Fibroblast of mammary gland (primary cell): ENCODE measurements at regions not wholly inside any gene's neighbourhood (a gene's known extent, or its start where the extent isn't known, plus 50 kb on each side); places are given as distances from the start of the nearest gene placed in this dataset.
"Not testable (repeated sequence)": the region's sequence is repeated elsewhere in the genome, so short reads cannot be mapped to it uniquely, and the experiment has no call there.

Experiments used
- DNase-seq: peaks from one replicate; pipeline ENCODE4 v3.0.0-alpha.2; 2010; ENCODE audit warnings: low read depth
- H3K4me3 ChIP-seq: 2 replicates; pipeline ENCODE4 v1.5.1; 2011; ENCODE audit warnings: low read depth, mild to moderate bottlenecking, low read length, moderate library complexity; ENCODE audit not compliant: control insufficient read depth
- TF ChIP-seq, protein P1 (sequence below): conservative IDR thresholded peaks from 2 replicates; pipeline ENCODE4 v1.5.1; 2011; ENCODE audit warnings: low read depth, low read length, inconsistent platforms; ENCODE audit not compliant: control insufficient read depth, insufficient read depth

DNA sequence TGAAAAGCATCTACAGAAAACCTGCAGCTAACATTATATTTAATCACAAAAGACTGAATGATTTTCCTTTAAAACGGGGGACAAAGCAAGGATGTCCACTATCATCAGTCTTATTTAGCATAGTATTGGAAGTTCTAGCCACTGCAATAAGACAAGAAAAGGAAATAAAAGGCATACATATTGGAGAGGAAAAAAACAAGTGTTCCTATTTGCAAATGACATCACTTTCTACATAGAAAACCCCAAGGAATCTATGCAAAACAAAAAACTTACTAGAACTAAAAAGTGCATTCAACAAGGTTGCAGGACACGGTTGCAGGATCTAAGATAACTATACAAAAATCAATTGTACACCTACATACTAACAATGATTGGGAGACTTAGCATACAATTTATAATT, 101.6 kb upstream of the MEF2A start:
- TF ChIP-seq, protein P1, sequence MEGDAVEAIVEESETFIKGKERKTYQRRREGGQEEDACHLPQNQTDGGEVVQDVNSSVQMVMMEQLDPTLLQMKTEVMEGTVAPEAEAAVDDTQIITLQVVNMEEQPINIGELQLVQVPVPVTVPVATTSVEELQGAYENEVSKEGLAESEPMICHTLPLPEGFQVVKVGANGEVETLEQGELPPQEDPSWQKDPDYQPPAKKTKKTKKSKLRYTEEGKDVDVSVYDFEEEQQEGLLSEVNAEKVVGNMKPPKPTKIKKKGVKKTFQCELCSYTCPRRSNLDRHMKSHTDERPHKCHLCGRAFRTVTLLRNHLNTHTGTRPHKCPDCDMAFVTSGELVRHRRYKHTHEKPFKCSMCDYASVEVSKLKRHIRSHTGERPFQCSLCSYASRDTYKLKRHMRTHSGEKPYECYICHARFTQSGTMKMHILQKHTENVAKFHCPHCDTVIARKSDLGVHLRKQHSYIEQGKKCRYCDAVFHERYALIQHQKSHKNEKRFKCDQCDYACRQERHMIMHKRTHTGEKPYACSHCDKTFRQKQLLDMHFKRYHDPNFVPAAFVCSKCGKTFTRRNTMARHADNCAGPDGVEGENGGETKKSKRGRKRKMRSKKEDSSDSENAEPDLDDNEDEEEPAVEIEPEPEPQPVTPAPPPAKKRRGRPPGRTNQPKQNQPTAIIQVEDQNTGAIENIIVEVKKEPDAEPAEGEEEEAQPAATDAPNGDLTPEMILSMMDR = no peak
- DNase-seq = no peak
- no peak overlapping the region for H3K4me3 ChIP-seq

DNA sequence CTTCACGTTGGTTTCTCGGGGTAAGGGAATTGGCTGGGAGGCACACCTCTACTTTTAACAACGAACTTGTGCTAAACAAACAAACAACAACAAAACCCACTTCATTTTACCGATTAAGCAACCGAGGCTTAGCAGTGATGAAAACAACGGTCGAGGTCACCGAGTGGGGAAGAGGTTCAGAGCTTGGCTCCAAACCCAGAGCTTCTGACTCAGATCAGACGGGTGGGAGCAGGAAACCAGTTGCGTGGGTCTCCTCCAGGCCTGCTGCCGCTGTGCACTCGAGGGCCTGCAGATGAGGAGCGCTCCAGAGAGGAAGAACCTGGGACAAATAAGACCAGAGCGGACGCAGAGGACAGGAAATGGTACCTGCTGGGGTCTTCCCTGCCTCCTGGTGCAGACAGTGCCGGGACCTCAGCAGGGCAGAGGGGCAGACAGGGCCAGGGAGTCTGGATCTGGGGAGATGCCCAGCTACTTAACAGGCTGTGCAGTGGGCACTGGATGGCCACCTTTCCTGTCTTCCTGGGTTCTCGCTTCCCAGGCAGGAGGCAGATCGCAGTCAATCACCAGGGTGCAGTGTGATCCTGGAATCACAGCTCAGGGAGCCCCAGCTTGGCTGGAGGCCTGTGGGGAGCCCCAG, 99.0 kb upstream of the MEF2A start:
- TF ChIP-seq, protein P1 = no peak
- H3K4me3 ChIP-seq = no peak overlapping the region
- DNase-seq = peak; percentile 90

DNA sequence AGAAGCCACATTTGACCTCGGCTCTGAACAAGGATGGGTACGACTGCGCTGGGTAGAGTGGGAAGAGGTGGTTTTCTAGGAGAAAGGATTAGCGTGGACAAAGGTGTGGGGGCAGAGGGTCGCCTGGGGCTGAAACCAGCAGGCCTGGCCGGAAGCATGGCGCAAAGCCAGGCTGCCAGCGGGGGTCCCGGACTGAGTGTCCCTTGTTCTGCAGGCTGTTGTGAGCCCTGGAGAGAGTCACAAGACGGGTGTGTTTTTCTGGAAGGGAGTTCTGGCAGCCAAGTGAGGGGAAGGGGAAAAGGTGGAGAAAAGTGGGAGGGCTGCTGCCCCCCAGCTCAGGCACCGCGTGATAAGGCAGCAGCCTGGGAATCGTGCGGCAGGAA, 98.5 kb upstream of the MEF2A start:
- TF ChIP-seq, protein P1 = no peak
- DNase-seq = no peak

DNA sequence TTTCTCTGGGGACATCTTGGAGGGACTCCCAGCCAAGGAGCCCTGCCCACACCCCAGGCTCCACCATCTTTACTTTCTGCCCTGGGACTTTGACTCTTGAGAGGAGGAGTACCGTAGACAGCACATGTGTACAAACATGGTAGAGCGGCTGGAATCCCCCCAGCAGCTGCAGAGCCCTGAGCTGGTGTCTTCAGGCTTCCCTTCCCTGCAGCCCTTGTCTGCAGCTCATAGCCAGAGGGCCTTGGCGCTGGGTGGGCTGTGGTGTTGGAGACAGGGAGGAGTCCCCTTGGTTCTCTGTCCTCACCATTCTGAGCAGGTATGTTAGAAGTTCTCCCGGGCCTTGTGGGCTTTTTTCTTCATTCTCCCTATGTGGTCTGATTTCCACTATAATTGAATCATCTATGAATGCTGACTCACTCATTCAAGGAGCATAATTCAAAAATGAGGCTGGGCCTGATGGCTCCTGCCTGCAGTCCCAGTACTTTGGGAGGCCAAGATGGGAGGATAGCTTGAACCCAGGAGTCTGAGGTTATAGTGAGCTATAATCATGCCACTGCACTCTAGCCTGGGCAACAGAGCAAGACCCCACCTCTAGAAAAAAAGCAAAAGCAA, 97.8 kb upstream of the MEF2A start:
- TF ChIP-seq, protein P1 = no peak
- no peak overlapping the region for H3K4me3 ChIP-seq
- DNase-seq = peak; percentile 61

More for the DNA sequence above, 98.5 kb upstream of the MEF2A start:
- no peak overlapping the region for H3K4me3 ChIP-seq

DNA sequence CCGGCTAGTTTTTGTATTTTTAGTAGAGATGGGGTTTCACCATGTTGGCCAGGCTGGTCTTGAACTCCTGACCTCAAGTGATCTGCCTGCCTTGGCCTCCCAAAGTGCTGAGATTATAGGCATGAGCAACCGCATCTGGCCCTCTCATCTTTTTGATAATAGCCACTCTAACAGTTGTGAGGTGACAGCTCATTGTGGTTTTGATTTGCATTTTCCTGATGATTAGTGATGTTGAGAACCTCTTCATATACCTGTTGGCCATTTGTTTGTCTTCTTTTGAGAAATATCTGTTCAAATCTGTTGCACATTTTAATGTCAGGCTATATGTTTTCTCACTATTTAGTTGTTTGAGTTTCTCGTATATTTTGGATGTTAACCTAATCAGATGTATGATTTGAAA, 95.6 kb upstream of the MEF2A start:
- DNase-seq = not testable (repeated sequence)

DNA sequence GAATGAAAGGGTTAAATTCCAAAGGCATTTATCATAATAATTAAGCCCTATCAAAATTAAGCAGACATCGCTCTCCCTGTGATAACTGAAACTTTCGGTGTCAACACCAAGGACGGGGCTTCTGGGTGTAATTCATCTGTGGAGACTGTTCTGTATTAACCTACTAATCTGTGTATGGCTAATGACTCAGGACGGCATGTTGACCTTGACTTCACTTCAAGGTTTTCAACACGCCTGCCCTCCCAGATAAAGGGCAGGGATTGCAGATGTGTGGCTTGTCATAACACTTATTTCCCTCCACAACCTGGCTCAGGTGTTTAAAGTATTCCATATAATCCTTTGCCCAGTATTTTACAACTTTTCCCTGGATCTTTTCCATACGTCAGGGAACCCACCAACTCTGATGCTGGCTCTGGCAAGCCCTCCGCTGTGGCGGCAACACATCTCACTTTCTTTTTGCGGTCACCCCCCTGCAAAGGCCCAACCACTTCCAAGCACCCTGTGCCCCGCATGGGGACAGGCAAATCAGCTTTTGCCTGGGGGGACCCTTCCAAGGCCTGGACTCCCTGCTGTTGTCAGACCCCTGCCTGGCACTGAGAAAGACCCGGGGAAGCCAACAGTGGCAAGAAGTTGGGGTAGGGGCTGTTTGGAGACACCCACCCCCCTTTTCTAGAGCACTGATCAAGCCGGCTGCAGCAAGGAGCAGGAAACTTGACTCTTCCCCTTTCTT, 93.2 kb upstream of the MEF2A start:
- no peak for DNase-seq
- TF ChIP-seq, protein P1 = no peak
- no peak overlapping the region for H3K4me3 ChIP-seq

More for the DNA sequence above, 95.6 kb upstream of the MEF2A start:
- H3K4me3 ChIP-seq = not testable (repeated sequence)
